GM21529 (cell line): ENCODE measurements at regions not wholly inside any gene's neighbourhood (a gene's known extent, or its start where the extent isn't known, plus 50 kb on each side); places are given as distances from the start of the nearest gene placed in this dataset.

Experiments used
- ATAC-seq: cut with Tn5 transposase; IDR thresholded peaks from one replicate; pipeline ENCODE4 v1.9.1; 2021; ENCODE audit not compliant: unreplicated experiment

- ATAC-seq: no peak
These were observed 344.9 kb downstream of the EFNA5 start for GRCh38 chr5:107325866-107326265.

DNA sequence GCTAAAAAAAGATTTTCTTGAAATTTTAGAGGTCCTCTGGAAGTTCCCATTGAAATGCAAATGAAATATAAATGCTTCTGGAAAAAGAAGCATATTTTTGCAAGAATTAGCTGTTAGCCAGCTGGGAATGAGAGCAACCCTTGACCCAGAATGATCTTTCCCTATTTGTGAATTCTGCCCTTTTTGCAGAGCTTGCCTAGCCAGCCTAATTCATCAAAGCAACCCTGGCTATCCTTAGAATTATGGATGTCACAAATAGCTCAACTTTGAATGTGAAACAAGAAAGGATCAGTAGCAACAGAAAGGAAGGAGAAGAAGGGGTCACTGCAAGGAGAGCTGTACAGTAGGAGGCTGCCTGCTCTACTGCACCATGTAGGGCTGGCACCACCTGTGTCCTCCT is 345.9 kb downstream of the EFNA5 start:
- no peak for ATAC-seq

- no peak for ATAC-seq
These were observed 346.7 kb downstream of the EFNA5 start for GRCh38 chr5:107324071-107324470.

GRCh38 chr5:107323536-107323935 is 347.2 kb downstream of the EFNA5 start:
- no peak for ATAC-seq

DNA sequence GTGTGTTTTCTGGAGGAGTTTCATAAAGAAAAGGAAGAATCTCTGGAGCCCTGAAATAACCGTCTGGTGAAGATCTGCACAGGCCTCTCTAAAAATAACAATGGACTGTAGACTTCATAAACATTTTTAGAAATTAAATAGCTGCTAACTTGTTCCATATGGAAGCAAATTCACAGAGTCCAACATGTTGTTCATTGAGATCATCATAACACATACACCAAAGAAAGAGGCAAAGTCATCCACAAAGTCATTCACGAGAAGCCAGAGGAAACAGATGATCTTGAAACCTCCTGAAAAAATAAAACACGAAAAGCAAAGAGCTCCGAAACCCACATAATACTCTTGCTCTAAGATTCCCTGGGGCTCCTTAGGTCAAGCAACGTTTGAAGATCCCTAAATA is 347.8 kb downstream of the EFNA5 start:
- no peak for ATAC-seq

DNA sequence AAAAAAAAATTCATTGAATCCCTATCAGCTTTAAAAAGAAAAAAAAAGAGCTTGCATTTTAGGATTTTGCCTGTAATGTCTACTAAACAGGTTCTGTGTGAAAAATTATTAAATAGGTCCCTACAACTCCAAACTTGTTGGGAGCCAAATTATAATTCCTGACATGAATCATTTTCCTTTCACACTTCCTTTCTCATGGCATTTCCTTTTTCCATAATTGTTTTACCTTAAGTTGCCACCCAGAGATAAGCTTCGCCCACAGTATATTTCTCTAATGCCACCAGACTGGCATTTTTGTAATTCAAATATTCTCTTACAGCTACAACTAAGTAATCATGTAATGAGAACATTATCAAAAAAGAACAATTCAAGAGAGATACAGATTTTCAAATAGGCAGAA is 348.8 kb downstream of the EFNA5 start:
- no peak for ATAC-seq

- no peak for ATAC-seq
These were observed 349.9 kb downstream of the EFNA5 start for GRCh38 chr5:107320846-107321245.

- no peak for ATAC-seq
These were observed 350.4 kb downstream of the EFNA5 start for GRCh38 chr5:107320376-107320775.

GRCh38 chr5:107319901-107320300 is 350.8 kb downstream of the EFNA5 start:
- ATAC-seq: no peak

DNA sequence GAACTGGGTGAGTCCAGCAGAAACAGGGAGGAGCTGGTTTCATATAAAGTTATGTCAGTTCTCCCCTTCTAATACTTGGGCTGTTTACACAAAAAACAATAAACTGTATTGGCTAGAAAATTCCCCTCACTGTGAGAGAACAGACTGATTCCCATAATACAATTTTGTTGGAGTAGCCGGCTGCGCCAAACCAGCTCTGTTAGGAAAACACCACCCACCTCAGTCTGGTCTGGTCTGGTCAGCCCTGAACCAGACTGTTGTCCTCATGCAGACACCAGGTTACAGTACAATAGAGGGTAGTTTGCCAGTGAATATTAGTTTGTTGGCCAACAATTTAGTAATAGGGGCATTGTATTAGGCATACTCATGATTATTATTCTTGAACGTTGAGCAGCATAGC is 356.4 kb downstream of the EFNA5 start:
- no peak for ATAC-seq

GRCh38 chr5:107313921-107314320 is 356.8 kb downstream of the EFNA5 start:
- no peak for ATAC-seq

DNA sequence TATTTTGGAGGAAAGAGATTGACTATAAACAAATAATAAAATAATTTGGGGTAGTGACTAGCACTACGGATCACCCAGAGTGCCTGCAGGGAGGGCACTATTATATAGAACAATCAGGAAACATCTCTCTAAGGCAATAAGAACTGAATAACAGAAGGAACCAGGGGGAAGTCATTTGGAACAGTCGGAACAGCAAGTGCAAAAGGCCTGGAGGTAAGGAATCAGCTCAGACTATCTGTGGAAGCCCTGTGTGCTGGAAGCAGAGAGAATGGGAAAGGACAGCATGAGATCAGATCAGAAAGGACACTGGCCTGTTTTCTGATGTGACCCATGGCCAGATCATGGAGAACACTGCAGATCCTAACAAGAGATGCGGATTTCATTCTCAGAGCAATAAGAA is 357.6 kb downstream of the EFNA5 start:
- ATAC-seq: no peak

DNA sequence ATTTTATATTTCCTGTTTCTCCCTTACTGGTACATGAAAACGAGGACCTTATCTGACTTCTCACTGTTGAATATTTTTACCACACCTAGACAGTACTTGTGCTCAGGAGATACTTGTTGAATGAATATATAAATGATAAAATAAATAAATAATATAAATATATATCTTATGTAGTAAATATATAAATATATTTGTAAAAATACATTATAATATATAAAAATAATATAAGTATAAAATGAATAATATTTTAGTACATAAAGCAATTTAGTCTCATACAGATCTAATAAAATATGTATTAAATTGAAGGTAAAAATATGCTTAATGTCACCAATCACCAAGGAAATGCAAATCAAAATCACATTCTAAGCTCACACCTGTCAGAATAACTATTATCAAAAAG is 360.6 kb downstream of the EFNA5 start:
- ATAC-seq: no peak

GRCh38 chr5:107306594-107306993 is 364.1 kb downstream of the EFNA5 start:
- no peak for ATAC-seq

DNA sequence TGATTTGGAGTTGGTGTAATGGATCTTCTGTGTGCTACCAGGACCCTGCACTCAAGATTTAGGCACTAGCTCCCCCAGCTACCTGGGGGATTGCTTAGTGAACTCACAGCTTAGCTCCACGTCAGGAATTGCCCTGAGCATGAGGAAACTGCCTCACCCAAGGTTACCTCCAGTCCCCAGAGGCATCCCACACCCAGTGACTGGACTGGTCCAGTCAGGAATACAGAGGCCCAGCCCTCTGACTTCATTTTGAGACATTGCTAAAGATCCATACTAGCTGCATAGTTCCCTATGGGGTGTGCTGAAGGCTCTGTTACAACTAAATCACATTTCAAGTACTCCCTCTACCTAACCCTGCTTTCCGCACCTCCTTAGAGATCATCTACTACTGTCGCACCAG is 364.7 kb downstream of the EFNA5 start:
- no peak for ATAC-seq

- ATAC-seq: no peak
These were observed 366.1 kb downstream of the EFNA5 start for GRCh38 chr5:107304684-107305083.

DNA sequence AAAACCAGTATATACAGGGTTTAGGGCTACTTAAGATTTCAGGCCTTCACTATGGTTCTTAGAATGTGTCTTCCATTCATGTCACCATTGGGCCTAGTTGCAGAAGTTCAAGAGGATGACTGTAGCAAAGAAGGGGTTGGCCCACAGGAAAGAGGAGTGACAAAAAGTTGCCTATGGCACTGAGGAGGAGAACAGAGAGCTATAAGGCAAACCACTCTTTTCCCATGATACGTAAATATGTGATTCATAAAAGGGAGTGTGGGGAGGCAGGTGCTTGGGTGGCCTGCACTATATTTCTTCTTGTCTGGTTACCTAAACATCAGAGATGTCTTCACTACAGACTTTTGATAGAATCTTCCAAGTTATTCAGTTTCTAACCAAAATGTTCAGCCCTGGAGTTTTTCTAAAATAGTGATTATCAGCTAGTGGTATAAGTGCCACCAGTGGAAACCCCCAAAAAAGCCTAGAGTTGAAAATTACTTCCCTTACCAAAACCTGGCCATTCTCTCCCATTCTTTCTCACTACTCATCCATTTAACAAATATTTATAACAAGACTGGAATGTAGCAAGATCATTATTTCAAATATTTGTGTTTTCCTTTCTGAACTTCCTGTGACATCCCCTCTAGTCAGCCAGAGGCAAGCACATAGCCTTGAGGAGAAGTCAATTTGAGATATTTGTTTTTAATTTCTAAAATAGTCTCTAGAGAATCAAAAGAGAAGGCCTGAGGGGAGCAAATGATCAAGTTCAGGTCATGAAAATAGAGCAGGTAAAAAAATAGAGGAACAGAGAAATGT is 367.4 kb downstream of the EFNA5 start:
- ATAC-seq: no peak

DNA sequence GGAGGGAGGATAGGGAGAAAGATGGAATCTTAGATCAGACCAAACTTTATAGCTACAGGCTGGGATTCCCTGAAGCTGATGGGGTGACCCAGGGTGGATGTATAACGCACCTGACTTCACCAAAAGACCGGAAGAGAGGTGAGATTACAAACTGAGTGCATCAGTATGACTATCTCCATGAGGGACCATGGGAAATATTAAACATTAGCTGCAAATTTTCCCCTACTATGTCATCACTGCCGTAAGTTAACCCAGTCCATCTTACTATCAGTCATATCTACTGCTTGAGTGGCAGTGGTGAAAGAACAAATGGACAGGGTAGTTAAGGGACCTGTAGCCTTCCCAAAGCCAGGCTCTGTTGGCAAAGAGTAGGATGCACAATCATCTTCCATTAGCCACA is 368.3 kb downstream of the EFNA5 start:
- peak; percentile 41 for ATAC-seq

DNA sequence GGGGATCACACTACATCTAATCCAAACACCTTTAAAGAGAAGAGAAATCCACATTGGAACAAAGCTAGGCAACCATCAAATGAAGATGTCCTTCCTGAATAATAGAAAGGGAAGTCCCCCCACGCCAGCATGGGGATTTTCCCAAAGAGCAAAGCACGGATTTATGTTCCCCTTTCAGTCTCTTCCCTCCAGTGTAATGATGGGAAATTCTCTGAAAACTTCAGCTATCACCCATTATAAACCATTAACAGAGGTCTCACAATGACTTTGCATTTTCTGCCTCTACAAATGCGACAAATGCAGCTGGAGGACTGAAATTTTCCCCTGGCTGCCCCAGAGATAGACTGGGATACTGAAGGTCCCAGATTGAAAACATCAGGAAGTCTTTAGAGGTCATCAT is 368.7 kb downstream of the EFNA5 start:
- peak; percentile 43 for ATAC-seq

DNA sequence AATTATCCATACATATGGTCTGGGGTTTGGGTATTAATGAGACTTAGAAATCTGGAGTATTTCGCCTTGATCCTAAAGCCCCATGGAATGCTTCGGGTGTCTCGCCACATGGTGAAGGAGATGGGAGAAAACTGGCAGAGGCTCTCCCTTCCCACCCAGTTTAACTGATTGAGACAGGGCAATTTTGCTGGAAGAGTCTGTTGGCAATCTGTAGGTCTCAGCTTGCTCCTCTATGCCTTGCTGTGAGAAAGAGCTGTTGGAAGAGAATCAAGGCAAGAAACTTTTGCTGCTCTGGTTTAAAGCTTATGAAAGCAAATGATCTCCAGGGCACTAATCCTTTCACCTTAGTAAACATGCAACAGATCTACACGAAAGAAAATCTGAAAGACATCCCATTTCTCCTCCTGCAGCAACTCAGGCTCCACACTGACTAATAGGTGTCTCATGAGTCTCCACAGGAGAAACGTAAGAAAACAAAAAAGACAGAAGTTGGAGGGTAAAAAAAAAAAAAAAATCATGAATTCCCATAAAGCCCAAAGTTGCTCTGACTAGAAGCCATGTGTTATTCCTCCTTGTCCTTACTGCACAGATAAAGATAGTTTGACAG is 369.9 kb downstream of the EFNA5 start:
- no peak for ATAC-seq

DNA sequence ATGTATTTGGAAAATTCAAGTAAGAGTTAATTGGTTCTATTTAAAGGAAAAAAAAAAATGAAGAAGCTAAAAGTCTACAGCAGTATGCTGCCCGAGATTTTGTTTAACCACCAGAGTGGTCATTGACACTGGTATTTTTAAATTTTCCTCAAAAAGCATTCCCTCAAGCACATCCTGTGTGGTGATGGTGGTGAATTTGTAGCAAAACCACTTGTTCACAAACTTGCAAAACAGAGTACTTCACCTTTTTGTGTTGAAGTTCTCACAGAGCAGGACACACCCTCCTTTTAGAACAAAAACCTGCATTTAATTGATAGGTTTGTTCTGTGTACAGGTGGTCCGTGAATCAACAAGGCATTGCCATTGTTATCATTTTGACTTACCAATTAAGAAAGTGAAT is 374.2 kb downstream of the EFNA5 start:
- ATAC-seq: no peak

GRCh38 chr5:107295914-107296313 is 374.8 kb downstream of the EFNA5 start:
- ATAC-seq: no peak

GRCh38 chr5:107294669-107295068 is 376.1 kb downstream of the EFNA5 start:
- ATAC-seq: no peak
